Stimulated activated CD4-positive, alpha-beta T cell treated with anti-CD3 and anti-CD28 coated beads, Interleukin-12 subunit alpha, Interleukin-12 subunit beta, amount 100 ng/mL, for 4 hours (primary cell): ENCODE measurements at regions not wholly inside any gene's neighbourhood (a gene's known extent, or its start where the extent isn't known, plus 50 kb on each side); places are given as distances from the start of the nearest gene placed in this dataset.
A peak's percentile ranks its signal among the peaks of the same experiment; 100 is the strongest.

Source experiments
- DNase-seq: peaks from one replicate; pipeline ENCODE4 v3.0.0-alpha.2; 2020

GRCh38 chrX:43525901-43526610 is 130.0 kb upstream of the MAOA start:
- no peak for DNase-seq

GRCh38 chrX:43526878-43527277 is 129.2 kb upstream of the MAOA start:
- no peak for DNase-seq

GRCh38 chrX:43527801-43528200 is 128.3 kb upstream of the MAOA start:
- DNase-seq = no peak

GRCh38 chrX:43530837-43531236 is 125.3 kb upstream of the MAOA start:
- no peak for DNase-seq

GRCh38 chrX:43540318-43540717 is 115.8 kb upstream of the MAOA start:
- DNase-seq = no peak

GRCh38 chrX:43551590-43551989 is 104.5 kb upstream of the MAOA start:
- DNase-seq = no peak

- no peak for DNase-seq
Observed at GRCh38 chrX:43552156-43552555, 103.9 kb upstream of the MAOA start.

- no peak for DNase-seq
Observed at GRCh38 chrX:43552703-43553102, 103.4 kb upstream of the MAOA start.

- no peak for DNase-seq
Observed at GRCh38 chrX:43553257-43553656, 102.8 kb upstream of the MAOA start.

- no peak for DNase-seq
Observed at GRCh38 chrX:43556207-43556606, 99.9 kb upstream of the MAOA start.

GRCh38 chrX:43557792-43558191 is 98.3 kb upstream of the MAOA start:
- DNase-seq = peak; percentile 50

GRCh38 chrX:43559644-43560043 is 96.5 kb upstream of the MAOA start:
- DNase-seq = peak; percentile 2

- DNase-seq = no peak
Observed at GRCh38 chrX:43560247-43560946, 95.7 kb upstream of the MAOA start.

- DNase-seq = no peak
Observed at GRCh38 chrX:43562372-43562771, 93.7 kb upstream of the MAOA start.

GRCh38 chrX:43564953-43565352 is 91.1 kb upstream of the MAOA start:
- no peak for DNase-seq

- DNase-seq = no peak
Observed at GRCh38 chrX:43566170-43566569, 89.9 kb upstream of the MAOA start.

GRCh38 chrX:43573441-43574015 is 82.6 kb upstream of the MAOA start:
- no peak for DNase-seq

GRCh38 chrX:43580621-43581020 is 75.5 kb upstream of the MAOA start:
- DNase-seq = no peak

- DNase-seq = no peak
Observed at GRCh38 chrX:43581167-43581566, 74.9 kb upstream of the MAOA start.

- no peak for DNase-seq
Observed at GRCh38 chrX:43581888-43582539, 74.1 kb upstream of the MAOA start.

GRCh38 chrX:43582540-43582913 is 73.6 kb upstream of the MAOA start:
- DNase-seq = no peak

- no peak for DNase-seq
Observed at GRCh38 chrX:43585922-43586321, 70.2 kb upstream of the MAOA start.

GRCh38 chrX:43586830-43587229 is 69.3 kb upstream of the MAOA start:
- no peak for DNase-seq

GRCh38 chrX:43589735-43590134 is 66.4 kb upstream of the MAOA start:
- DNase-seq = no peak
